HG02943 (cell line): ENCODE measurements at regions not wholly inside any gene's neighbourhood (a gene's known extent, or its start where the extent isn't known, plus 50 kb on each side); places are given as distances from the start of the nearest gene placed in this dataset.
"Not testable (repeated sequence)": the region's sequence is repeated elsewhere in the genome, so short reads cannot be mapped to it uniquely, and the experiment has no call there.

ENCODE experiments used
- ATAC-seq: cut with Tn5 transposase; IDR thresholded peaks from one replicate; pipeline ENCODE4 v1.9.1; 2021; ENCODE audit warnings: mild to moderate bottlenecking, low read depth, moderate library complexity; ENCODE audit not compliant: unreplicated experiment

DNA sequence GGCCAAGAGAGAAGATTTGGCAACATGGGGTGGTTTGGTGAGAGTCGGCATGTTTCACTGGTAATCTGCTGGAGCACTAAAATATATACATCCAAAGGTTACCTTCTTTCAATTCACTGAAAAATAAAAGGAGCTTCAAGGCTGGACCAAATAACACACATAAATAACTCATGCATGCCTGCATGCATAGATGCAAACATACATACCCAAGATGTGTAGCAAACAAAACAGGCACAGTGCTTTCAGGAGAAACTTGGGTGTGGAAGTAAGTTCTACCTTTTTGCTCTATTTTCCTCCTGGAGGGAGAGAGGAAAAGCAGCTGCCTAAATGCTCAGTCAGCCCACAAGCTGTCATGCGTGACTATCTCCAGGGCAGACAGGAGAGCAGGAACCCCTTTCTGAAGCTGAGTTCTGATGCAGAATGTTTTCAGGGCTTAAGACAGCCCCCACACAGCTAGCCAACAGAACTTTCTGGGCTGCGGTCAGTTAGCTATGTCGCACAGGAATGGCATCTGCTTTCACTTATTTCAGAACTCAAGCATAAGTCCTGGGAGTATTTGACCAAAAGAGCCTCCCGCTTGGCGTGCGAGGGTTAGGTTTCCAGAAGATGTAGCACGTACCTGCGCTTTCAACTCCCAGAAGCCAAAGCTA, 166.2 kb downstream of the TOMM20 start:
- ATAC-seq: peak; percentile 47

DNA sequence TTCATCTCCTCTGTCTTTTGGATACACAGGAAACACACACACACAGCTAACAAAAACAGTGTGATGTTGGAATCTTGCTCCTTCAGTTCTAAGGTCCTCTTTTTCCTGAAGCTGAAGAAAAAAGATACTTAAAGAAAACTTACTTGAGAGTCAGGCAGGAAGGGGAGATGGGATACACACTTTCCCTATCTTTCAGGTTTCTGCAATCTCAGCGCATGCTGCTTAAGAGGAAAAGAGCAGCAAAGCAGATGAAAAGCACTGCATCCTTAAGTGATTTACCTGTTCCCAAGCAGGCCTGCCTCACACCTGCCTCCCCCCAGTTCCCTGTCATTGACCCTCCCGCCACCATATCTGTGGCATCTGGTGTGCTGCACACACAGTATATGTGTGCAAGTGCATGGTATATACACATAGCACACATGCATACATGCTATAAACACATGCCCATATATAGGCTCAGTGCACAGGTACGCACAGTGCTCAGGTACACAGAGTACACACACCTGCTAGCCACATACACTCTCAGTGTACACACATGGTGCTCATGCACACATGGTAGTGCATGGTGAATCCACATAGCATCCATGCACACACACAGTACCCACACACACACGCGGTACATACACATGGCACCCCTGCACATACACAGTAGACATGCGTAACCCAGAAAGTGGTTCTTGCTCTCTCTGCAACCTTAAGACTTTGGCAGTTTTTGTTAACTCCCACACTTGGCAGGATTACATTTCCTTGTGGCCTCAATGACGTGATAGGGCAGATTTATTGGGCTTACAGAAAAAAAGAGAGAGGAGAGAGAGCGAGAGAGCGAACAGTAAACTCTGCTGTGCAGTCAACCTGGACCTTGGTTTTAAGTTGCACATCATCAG, 166.9 kb downstream of the TOMM20 start:
- no peak for ATAC-seq

GRCh38 chr1:234960722-234961455, 167.7 kb downstream of the TOMM20 start:
- no peak for ATAC-seq

DNA sequence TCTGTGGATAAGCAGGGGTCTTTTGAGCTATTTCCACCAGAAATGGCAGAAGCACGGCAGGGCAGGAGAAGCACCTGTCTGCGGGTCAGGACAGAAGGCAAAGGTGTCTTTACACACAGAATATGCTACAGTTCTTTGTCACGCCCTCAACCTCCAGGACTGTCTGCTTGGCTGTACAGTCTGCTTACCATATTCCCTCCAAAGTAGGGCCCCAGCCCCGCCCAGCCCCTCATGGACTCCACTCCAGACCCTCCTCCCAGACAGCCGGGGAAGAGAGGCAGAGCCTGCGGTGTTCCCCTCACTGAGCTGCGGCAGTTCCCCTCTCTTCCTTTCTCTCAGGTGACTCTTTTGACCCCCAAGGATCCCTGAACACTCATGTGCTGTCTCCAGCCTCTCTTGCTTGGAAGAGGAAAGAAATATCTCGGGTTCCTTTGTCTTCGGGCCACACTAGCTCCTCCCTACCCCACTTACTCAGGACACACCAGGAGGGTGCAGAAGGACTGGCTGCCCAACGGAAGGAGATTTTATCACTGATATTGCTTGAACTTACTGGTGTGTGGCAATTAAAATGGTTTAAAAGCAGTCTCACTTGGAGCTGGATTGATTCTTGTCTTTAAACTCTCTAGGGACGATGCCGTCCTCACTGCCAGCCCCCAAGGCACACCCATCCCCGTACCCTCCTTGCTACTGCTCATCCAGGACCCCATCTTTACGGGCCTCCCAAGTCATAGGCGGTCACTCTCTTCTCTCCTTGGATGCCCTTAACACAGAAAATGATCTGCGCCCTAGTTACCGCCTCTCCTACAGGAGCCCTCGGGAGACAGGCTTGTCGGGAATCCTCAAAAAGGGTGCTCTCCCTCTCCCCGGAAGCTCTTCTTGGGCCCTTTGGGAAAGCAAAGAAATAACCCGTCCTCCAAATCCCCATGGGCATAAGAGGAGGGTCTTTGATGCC, 169.7 kb downstream of the TOMM20 start:
- ATAC-seq: no peak

- ATAC-seq: no peak
Measured at GRCh38 chr1:234958066-234958705, 170.5 kb downstream of the TOMM20 start.

DNA sequence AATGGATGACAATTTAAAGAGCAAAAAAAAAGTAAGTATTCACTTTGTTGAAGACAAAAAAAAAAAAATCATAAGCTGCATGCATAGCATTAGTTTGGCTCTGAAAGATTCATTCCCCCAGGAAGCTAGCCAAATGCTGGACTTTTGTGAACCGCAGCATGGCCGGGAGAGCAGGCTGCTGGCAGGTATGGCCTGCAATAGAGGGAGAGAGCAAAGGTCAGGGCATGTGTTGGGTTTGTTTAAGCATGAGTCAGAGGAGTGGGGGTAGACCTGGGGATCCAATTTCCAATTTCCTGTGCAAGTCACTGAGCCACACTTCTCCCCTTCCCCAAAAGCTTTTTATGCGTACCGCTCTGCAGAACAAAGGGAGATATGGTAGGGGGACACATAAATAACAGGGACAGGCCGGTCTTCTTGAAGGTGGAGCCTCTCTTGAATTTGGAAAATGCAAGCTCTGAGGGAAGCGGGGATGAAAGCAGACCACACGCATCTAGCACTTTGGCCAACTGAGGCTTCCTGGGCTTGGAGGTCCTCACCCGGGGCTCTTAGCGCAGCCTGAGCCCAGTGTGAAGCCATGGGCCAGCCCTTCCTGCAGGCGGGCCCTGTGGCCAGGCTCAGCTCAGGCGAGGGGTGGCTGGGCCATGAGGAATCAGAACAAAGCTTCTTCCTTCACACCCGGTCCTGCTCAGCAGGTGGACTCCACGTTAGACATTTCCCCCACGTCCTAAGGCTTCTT, 171.1 kb downstream of the TOMM20 start:
- ATAC-seq: no peak

- no peak for ATAC-seq
Measured at GRCh38 chr1:234956821-234957329, 171.8 kb downstream of the TOMM20 start.

- no peak for ATAC-seq
Measured at GRCh38 chr1:234955107-234955731, 173.4 kb downstream of the TOMM20 start.

- no peak for ATAC-seq
Measured at GRCh38 chr1:234954613-234955012, 174.0 kb downstream of the TOMM20 start.

DNA sequence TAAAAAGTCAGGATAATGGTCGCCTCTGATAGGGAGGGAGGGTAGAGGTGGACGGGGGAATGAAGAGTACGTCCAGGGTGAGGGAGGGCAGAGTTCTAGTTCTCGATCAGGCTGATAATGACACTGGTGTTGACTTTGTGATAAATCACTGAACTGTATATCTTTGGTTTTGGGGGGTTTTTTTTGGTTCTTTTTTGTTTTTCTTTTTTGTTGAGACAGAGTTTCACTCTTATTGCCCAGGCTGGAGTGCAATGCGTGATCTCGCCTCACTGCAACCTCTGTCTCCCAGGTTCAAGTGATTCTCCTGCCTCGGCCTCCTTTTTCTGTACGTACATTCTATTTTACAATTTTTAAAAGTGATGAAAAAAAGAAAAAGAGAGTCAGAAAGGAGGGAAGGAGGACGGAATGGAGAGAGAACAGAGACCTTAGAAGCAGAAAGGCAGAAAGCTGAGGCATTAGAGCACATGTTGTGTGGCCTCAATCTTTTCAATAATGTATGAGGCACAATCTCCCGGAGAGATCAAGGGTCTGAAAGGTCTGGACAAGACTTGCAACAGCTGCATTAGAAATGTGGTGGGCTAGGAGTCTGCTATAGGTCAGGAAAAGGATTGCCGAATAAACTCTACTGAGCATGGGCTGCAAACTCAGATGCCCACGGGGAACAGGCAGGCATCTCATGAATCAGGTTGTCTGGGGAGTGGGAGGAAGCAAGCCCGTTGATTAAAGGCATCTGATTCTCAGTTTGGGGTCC, 174.8 kb downstream of the TOMM20 start:
- no peak for ATAC-seq

DNA sequence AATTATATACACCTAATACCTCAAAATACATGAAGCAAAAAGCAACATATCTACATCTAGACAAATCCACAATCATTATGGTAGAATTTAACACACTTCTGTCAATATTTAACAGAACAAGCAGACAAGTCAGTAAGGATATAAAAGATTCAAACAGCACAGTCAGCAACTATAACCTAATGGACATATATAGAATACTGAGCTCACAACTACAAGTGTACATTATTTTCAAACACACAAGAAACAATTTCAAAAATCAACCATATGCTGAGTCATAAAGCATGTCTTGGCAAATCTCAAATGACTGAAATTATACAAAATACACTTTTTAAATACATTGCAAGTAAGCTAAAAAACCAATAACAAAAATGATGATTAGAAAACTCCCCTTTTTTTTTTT, 178.0 kb downstream of the TOMM20 start:
- ATAC-seq: no peak

- not testable (repeated sequence) for ATAC-seq
Measured at GRCh38 chr1:234949528-234949927, 179.1 kb downstream of the TOMM20 start.

DNA sequence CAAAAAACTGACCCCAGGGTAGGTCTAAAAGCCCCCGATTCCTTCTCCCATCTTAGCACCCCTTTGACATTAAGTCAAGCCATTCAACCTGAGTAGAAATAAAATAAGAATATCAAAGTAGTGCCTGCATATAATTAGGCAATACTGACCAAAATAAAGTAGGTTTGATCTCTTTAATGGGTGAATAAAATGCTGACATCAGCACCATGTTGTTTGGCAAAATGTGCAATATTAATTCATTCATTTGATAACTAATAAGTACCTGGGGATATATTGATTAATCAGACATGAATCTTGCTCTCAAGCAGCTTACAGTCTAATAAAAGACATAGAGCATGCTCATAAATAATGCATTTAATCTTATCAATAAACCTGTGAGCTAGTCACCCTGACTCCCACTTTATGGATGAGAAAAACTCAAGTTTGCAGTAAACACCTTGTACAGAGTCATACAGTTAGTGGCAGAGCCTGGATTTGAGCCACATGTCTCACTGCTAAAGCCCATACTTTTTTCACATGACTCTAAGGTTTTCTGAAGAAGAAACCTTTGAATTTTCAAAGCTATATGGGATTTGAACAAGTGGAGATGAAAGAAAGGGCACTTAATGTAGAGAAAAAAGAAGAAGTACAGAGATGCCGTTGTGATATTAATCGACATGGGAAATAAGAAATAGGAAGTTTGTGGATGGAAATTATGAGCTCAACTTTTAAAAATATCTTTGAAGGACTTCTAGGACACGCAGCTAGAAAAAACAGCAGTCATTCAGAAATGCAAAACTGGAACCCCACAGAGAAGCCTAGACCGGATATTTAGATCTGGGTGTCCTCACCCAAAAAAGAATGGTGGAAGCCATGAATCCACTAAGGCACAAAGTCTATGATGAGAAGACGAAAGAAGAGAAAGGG, 183.9 kb downstream of the TOMM20 start:
- ATAC-seq: no peak

- ATAC-seq: no peak
Measured at GRCh38 chr1:234943836-234944402, 184.7 kb downstream of the TOMM20 start.

DNA sequence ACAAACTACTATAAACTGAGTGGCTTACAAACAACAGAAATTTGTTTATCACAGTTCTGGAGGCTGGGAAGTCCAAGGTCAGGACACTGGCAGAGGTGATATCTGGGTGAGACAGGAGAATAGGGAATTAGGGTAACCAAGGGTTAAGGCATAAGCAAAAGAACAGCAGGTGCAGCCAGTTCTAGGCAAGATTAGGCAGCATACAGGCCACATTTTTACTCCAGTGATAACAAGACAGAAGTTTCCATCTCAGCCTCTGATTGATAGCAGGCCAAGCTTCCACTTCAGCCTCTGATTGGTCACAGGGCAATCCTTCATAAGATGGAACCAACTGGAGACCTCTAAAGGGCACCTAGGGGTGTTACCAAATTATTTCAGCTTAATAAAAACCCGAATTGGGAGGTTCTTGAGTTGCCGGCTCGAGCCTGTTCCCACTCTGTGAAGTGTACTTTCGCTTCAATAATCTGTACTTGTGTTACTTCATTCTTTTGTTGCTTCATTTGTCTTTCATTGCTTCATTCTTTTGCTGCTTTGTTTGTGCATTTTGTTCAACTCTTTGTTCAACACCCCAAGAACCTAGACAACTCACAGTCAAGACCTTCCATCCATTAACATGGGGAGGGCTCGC, 185.6 kb downstream of the TOMM20 start:
- ATAC-seq: no peak

- no peak for ATAC-seq
Measured at GRCh38 chr1:234942012-234942332, 186.7 kb downstream of the TOMM20 start.
